HG02571 (cell line): ENCODE measurements at regions not wholly inside any gene's neighbourhood (a gene's known extent, or its start where the extent isn't known, plus 50 kb on each side); places are given as distances from the start of the nearest gene placed in this dataset.
"Not testable (repeated sequence)": the region's sequence is repeated elsewhere in the genome, so short reads cannot be mapped to it uniquely, and the experiment has no call there.

Source experiments
- ATAC-seq: cut with Tn5 transposase; IDR thresholded peaks from one replicate; pipeline ENCODE4 v1.9.1; 2021; ENCODE audit warnings: mild to moderate bottlenecking, moderate library complexity; ENCODE audit not compliant: unreplicated experiment

DNA sequence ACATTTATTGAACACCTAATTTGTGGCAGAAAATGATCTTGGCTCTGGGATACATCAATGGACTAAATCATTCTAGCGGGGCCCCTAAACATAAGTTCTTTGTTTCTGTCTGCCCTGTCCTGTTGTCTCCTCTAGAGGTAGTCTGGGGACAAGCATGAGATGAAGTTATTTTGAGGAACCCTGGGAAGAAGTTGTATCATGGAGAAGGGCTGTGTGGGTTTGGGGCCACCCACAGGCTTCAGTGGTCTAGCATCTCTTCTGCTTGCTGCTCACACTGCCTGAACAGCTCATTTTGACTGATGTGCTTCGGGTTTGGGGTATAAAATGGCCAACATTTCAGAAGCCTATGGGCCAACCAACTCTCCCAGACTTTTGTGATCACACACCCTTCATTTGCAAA, 50.3 kb upstream of the OSBPL11 start:
- ATAC-seq, result no peak

DNA sequence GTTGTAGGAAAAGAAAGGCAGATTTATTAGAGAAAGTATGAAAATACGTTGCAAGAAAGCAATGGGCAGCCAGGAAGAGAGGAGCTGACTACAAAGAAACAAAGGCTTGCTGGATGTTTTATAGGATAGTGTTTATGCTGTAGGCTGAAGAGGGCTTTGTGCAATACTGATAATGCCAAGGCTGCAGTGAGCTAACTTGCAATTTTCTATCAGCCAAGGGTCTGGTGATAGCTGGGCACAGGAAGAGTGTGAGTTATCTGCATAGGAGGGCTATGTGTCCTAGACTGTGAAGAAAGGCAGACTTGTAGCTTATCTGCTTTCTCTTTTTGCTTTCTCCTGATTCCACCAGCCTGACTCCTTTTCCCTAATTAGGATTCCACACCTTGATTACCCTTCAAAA, 51.3 kb upstream of the OSBPL11 start:
- no peak for ATAC-seq

DNA sequence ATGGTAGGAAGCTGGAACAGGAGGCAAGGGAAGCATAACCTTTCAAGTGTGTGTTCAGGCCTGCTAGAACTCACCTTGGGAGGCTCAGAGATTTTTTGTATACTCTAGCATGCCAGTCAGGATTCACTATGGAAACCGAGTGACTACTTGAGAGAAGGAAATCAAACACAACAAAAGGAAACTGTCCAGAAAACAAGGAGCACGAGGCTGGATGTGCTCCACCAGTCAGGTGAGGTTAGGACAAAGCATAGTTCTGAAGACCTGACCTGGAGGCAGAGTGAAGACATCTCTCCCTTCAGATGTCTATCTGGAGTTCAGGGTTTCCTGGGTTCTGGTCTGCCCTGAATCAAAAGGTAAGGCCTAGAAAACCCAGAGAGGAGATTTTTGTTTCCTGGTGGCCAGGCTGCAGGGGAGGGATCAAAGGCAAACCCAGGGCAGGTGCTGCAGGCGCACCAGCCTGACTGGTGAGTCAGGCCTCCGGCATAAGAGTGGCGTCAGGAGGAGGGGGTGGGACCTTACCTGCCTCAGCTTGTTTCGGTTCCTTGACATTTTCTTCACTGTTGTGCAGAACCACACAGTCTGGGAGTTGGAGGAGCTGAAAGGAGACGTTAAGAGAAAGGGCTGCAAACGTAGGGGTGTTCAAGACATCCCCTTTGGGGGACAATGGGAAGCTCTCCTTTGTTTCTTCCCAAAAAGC, 52.2 kb upstream of the OSBPL11 start:
- ATAC-seq, result no peak

DNA sequence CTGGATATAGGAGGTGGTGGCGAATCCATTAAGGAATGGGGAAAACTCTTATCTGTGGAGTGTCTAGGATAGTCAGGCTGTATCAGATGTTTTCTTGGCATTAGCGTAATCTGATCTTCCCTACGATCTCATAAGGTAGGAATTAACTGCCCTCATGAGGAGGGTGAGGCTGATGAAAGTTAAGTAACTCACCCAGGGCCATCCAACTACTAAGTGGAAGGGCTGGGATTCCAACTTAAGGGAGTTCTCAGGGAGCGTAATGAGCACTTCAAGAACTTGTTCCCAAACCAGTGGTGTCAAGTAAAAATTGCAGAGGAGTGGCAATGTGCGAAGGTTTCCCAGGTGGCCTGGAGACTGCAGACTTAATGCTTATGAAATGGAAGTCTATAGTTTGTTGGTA, 55.9 kb upstream of the OSBPL11 start:
- no peak for ATAC-seq

DNA sequence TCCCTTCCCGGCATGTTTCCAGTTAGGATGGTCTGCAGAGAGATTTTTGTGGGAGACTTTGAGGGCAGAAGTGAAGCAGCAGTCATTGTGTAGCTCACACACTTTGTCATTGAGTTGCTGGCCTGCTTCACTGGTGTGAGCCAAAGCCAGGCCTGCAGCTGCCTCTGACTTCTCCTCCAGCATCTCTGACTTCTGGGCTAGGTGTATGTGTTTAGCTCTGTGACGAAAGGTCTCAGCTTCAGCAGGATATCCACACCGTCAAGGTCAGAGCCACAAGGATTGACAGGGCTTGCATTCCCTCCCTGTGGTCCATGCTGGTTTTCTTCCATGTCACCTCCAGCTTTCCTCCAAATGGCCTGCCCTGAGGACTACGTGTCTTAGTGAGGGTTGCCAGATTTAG, 57.1 kb upstream of the OSBPL11 start:
- ATAC-seq, result no peak

DNA sequence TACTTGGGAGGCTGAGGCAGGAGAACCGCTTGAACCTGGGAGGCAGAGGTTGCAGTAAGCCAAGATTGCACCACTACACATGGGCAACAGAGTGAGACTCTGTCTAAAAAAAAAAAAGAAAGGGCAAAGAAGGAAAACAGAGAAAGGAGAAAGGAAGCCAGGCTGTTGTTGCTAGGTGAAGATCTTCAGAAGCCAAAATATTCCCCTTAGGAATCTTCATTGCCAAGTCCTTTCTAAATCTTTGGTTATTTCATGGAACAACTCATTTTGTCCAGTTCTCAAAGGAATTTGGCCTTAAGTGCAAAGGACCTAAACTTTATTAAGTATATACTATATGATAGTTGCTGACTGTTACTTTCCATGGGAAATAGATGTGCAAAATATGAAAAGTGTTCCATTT, 59.2 kb upstream of the OSBPL11 start:
- no peak for ATAC-seq

DNA sequence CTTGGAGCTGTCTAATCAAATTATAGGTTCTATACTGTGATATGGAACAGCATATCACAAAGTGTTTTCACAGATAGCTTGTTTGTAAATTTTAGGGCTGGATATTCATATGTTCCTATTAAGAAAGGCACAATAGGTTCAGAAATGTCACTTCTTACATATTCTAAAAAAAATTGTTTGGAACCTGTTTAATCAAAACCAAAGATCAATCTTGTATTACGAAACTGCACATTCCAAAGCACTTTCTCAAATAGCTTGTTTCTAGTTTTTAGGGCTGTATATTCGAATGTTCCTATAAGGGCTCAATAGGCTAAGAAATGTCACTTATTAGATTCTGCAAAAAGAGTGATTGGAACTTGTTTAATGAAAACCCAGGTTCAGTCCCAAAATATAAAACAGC, 67.4 kb upstream of the OSBPL11 start:
- ATAC-seq, result no peak

DNA sequence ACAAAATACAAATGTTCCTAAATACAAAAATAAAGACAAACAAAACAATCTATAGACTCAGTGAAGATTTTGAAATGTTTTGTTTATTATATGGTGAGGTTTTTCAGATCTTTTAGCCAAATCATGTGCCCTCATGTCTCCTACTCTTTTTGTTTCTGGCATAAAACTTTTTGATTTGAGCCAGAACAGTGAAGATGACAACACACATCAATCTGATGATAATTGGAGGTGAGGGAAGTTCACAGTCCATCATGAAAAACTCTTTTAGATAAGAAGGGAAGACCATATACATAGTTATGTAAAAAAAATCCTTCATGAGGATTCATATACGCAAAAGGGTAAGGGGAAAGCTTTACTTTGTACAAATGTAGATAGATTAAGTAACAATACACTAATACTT, 75.1 kb upstream of the OSBPL11 start:
- no peak for ATAC-seq

DNA sequence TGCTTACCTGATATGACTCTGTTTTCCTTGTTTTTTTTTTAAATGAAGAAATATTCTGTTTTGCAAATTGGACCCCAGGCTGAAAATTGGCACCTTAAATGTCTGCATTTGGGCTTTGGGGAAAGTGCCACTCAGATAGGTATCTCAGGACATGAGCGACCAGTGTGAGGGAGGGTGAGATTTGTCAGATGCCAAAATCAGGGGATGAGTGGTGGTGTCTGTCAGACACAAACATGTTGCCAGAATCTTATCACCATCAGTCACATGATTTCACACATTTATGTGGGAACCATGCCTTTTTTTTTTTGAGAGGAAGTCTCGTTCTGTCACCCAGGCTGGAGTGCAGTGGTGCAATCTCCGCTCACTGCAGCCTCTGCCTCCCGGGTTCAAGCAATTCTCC, 75.6 kb upstream of the OSBPL11 start:
- ATAC-seq, result no peak

DNA sequence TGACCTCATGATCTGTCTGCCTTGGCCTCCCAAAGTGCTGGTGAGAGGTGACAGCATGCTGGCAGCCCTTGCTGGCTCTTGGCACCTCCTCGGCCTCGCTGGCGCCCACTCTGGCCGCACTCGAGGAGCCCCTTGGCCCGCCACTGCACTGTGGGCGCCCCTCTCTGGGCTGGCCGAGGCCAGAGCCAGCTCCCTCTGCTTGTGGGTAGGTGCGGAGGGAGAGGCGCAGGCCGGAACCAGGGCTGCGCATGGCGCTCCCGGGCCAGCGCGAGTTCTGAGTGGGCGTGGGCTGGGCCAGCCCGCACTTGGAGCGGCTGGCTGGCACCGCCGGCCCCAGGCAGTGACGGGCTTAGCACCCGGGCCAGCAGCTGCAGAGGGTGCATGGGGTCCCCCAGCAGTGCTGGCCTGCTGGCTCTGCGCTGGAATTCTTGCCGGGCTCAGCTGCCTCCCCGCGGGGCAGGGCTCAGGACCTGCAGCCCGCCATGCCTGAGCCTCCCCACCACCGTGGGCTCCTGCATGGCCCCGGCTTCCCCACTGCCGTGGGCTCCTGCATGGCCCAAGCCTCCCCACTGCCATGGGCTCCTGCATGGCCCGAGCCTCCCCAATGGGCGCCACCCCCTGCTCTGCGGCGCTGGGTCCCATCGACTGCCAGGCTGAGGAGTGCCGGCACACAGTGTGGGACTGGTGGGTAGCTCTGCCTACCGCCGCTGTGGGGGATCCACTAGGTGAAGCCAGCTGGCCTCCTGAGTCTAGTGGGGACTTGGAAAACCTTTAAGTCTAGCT, 76.4 kb upstream of the OSBPL11 start:
- no peak for ATAC-seq

DNA sequence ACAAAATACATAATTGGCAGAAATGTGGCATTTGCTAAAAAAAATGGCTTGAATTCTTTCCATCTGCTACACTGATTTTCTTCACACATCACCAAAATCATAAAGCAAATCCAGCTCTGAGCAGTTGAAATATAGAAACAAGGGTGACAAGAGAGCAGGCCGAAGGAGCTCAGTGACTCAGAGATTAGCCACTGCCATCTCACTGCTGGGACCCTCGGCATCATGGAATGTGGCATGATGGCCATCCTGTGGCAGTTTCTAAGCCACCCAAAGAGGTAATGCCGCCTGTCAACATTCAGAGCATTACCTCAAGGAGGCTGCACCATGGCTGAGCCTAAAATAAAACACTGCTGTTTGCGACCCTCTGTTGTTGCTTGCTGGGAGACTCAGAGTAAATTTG, 80.5 kb upstream of the OSBPL11 start:
- ATAC-seq, result no peak

DNA sequence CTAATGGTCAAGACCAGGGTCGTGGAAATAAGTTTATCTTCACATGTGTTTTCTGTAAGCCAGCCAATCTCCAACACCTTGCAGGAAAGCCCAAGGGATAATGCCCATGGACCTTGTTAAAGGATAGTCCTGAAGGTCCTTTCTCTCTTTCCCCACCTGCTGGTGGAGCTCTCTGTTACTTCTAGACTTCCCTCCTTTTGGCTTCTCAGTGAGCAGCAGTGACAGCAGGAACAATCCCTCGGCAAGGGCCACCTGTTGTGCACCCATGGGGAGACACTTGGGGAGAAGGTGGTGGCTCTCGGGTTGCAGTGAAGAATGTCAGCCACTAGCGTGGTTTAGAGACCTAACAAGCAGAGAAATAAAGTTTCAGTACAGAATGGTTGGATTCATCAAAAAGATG, 84.0 kb upstream of the OSBPL11 start:
- no peak for ATAC-seq

DNA sequence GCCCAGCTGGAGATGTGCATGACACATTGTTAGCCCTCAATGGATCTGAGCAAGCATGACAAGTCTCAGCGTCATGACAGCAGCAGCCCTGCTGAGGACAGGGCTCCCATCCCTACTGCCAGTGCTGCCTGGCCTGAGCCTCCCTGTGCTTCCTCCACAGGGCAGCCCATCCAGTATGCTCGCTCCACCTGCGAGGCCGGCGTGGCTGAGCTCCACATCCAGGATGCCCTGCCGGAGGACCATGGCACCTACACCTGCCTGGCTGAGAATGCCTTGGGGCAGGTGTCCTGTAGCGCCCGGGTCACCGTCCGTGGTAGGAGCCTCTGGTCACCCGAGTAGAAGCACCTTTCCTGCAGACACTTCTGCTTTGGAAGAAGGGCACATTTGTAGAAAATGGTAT, 85.8 kb upstream of the OSBPL11 start:
- ATAC-seq, result no peak

DNA sequence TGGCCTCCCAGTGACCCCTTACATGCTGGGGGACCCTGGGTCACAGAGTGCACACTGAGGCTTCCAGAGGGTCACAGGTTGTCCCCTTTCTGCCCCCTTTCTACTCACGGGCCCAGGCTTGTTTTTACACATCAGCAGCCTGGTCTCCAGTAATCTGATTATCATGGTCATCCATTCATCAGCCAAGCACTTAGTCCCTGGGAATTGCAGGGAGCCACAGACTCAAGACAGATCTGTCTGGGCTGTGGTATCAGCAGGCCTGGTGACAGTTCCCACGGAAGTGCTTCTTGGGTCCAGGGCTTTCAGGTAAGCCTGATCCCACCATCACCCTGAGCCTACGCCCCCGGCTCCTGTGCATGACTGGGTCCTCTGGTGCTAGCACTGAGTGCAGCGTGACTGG, 86.6 kb upstream of the OSBPL11 start:
- ATAC-seq, result not testable (repeated sequence)

DNA sequence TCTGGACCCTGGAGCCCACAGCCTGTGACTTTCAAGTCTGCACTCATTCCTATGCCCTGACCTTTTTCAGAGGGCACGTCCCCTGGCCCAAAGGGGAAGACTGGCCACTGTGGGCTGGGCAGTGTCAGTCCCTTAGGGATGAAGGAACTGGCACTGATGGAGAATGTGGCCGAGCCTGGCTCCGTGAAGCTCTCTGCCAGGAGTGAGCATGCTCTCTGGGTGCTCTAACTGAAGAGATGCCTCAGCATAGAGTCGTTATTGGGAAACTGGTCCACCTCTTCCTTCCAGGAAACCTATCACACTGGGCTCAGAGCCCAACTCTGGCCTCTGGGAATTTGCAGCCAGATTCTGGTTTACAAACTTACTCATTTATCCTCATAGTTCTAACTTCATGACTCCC, 87.3 kb upstream of the OSBPL11 start:
- ATAC-seq, result not testable (repeated sequence)

DNA sequence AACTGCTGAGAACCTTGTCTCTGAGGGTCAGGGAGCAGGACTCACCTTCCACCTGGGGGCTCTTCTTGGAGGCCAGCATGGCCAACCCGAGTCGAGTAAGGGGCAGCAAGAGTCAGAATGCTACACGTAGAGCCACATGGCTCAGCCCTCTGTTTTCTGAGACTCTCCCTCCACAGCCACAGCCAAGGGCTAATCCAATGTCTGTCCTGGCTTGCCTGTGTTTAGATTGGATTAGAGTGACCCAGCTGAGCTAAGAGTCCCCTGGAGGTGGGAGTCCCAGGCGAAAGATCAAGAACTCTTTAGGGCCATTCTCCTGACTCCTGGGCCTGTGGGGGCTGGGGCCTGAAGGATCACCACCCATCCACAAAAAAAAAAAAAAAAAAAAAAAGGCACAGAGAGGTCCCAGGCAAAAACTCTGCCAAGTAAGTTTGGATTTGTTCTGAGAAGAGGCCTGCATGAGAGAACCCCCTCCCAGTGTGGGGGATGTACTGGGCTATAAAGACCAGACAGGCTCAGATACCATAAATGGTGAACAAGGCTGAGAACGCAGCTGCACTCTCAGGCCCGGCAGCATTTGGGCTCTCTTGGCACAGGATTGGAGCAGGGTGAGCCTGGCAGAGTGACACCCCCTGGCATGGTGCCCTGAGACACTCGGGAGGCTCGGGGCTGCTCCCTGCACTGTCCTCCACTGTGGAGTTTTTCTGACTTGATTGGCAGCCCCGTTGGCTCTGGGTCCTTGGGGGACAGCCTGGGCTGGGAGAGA, 88.0 kb upstream of the OSBPL11 start:
- no peak for ATAC-seq

DNA sequence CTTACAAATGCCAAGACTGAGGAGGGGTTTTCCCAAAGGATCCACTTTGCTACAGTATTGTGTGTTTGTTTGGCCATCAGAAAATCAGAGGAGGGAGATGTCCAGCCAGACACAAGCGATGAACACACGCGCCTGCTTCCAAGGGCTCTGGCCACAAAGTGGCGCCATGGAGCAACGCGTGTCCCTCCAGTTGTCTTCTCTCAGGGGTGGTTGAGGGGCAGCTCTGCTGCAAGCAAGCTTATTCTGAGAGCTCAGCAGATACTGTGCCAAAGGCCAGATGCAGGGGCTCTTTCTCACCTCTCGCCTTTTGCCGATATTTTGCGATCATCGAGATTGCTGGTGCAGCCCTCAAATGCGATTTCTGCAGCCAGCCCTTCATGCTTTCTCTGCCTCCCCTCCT, 88.9 kb upstream of the OSBPL11 start:
- ATAC-seq, result no peak

DNA sequence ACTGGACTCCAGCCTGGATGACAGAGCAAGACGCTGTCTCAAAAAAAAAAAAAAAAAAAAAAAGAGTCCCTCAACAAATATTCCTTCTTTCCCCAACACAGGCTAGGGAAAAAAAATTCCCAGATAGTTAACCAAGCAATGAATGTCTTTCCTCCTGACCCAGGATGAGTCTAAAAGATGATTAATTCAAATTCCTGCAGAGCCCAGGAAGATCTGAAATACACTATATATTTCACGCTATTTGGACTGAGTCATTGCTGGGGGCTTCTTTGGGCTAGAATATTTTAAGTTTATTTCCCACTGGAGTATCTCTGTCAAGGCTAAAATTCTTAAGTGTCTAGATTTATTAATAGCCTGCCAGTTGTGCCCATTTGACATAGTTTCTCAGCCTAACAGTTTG, 90.4 kb upstream of the OSBPL11 start:
- not testable (repeated sequence) for ATAC-seq

DNA sequence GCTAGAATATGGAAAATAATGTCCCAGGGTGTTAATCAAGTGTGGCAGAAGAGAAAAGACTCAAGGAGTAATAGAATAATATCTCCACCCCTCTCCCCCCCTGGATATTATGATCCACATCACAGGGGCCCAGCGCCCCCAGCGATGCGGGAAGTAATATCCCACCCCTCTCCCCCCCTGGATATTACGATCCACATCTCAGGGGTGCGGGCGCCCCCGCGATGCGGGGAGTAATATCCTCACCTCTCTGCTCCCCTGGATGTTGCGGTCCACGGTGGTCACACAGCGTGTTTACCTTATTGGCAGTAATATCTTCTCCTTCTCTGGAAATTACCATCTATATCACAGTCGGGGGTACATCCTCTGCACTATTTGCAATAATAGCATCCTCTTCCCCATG, 97.1 kb upstream of the OSBPL11 start:
- ATAC-seq, result no peak

DNA sequence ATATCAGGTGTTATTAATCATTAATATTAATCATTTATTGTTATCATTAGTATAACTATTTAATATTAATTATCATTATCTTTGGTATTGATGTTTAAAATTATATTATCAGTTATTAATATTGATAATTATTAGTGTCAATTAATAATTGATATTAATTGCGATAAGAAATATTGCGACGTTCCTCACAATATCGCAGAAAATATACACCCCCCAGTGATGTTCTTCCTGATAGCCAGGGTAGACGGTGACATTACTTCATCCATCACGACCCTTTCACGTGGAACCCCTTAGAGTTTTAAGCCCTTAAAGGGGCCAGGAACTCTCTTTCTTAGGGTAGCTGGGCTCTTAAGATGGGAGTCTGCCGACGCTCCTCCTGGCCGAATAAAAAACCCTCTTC, 98.6 kb upstream of the OSBPL11 start:
- no peak for ATAC-seq

DNA sequence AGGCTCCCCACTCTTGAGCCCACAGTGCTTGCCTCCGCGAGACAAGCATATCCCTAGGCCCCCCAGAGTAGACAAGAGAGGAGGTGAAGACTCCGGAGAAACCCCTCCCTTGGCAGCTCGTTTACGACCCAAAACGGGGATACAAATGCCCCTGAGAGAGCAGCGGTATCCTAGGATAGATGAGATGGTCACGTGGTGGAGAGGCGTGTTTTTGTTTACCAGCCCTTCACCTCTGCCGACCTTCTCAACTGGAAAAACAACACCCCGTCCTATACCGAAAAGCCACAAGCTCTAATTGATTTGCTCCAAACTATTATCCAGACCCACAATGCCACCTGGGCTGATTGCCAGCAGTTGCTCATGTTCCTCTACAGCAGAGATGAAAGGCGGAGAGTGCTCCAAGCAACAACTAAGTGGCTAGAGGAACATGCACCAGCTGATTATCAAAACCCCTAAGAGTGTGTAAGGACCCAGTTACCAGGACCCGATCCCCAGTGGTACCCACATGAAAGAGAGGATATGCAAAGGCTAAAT, 99.5 kb upstream of the OSBPL11 start:
- ATAC-seq, result no peak

DNA sequence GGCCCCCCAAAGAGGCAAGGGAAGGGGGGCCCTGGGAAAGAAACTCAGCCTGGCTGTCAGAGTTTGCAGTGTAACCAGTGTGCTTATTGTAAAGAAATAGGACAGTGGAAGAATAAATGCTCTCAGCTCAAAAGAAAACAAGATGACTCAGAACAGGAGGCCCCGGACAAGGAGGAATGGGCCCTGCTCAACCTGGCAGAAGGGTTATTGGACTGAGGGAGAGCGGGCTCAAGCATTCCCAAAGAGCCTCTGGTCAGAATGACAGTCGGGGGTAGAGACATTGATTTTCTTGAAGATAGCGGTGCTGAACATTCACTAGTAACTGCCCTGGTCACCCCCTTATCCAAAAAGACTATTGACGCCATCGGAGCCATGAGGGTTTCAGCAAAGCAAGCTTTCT, 100.4 kb upstream of the OSBPL11 start:
- no peak for ATAC-seq
